ENCODE measurements at regions not wholly inside any gene's neighbourhood (a gene's known extent, or its start where the extent isn't known, plus 50 kb on each side); places are given as distances from the start of the nearest gene placed in this dataset.

DNA sequence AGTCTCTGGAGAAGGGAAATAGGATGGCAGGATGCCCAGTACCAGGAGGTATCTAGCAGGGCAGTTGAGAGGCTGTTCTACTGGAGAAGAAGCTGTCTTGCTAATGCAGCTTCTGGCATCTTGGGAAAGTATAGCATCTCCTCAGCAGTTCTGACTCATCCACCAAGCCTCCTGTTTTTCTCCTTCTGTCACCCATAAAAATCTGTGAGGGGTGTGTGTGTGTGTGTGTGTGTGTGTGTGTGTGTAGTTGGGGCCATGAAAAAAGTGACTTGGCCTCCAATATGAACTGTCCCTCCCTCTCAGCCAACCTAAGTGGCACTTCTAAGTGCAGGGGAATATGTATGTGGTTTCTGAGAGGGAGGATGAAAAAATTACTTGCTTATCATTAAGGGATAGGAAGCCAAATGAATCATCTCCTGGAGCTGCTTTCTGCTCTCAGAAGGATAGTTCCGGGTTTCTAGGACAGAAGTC, 83.9 kb downstream of the CBLN2 start:
- no peak for ATAC-seq
- H3K36me3 Mint-ChIP-seq, result peaks cover 37% of the 10 kb centered on the region

DNA sequence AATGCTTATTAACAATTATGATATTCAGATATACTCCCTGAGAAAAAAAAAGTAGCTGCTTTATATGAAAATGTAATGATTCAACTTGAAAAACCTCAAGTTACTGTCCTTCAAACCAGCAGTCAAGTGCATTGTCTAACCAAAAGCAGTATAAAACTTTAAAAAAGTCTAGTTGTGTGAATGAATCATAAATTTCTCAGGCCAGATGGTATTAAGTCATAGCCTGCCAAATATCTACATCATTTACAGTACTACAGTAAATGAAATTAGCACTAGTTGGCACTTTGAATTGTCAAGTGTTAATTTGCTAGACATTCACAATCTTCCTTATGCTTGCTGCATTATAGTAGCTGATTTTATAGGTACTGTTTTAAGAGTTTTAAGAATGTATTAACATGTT, 85.9 kb downstream of the CBLN2 start:
- CTCF ChIA-PET, result no interaction called here
- ATAC-seq, result no peak
- no peak for DNase-seq (ENCODE audit: low spot score)
- Mint-ChIP-seq H3K27ac (no peak overlapping the region), H3K4me3 (no peak overlapping the region), H3K4me1 (no peaks in the 10 kb centered on the region), H3K27me3 (ENCODE audit: low read depth) (peaks cover 69% of the 10 kb centered on the region), H3K9me3 (peaks cover 64% of the 10 kb centered on the region), H3K36me3 (peaks cover 39% of the 10 kb centered on the region)
- POLR2A ChIA-PET, result no interaction called here
- TF ChIP-seq, protein P1, sequence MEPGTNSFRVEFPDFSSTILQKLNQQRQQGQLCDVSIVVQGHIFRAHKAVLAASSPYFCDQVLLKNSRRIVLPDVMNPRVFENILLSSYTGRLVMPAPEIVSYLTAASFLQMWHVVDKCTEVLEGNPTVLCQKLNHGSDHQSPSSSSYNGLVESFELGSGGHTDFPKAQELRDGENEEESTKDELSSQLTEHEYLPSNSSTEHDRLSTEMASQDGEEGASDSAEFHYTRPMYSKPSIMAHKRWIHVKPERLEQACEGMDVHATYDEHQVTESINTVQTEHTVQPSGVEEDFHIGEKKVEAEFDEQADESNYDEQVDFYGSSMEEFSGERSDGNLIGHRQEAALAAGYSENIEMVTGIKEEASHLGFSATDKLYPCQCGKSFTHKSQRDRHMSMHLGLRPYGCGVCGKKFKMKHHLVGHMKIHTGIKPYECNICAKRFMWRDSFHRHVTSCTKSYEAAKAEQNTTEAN (CRISPR knock-in tag; IDR thresholded peaks at IDR 0.05), result no peak
- no peak for TF ChIP-seq GRHL2 (CRISPR knock-in tag; IDR thresholded peaks at IDR 0.05; ENCODE audit: insufficient replicate concordance, severe bottlenecking)
- no peak for TF ChIP-seq NR2C2 (CRISPR knock-in tag; IDR thresholded peaks at IDR 0.05)
- TF ChIP-seq FOXP1 (CRISPR knock-in tag; IDR thresholded peaks at IDR 0.05; ENCODE audit: borderline replicate concordance), result no peak
- no peak for TF ChIP-seq GABPB1 (CRISPR knock-in tag; IDR thresholded peaks at IDR 0.05)
- TF ChIP-seq ELF4 (CRISPR knock-in tag; IDR thresholded peaks at IDR 0.05; ENCODE audit: low read depth), result no peak

More for the DNA sequence above, 83.9 kb downstream of the CBLN2 start:
- peaks cover 63% of the 10 kb centered on the region for H3K27me3 Mint-ChIP-seq (ENCODE audit: low read depth)
- POLR2A ChIA-PET, result no interaction called here
- peaks cover 60% of the 10 kb centered on the region for H3K9me3 Mint-ChIP-seq
- H3K4me1 Mint-ChIP-seq, result no peaks in the 10 kb centered on the region
- TF ChIP-seq CBFB (CRISPR knock-in tag; IDR thresholded peaks at IDR 0.05; ENCODE audit: low read depth) (no peak), TEAD1 (CRISPR knock-in tag; IDR thresholded peaks at IDR 0.05) (no peak), NR1H2 (CRISPR knock-in tag; IDR thresholded peaks at IDR 0.05) (no peak), NFYB (CRISPR knock-in tag; conservative IDR thresholded peaks at IDR 0.05; ENCODE audit: low read depth) (no peak)
- TF ChIP-seq, protein P2, sequence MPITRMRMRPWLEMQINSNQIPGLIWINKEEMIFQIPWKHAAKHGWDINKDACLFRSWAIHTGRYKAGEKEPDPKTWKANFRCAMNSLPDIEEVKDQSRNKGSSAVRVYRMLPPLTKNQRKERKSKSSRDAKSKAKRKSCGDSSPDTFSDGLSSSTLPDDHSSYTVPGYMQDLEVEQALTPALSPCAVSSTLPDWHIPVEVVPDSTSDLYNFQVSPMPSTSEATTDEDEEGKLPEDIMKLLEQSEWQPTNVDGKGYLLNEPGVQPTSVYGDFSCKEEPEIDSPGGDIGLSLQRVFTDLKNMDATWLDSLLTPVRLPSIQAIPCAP (CRISPR knock-in tag; IDR thresholded peaks at IDR 0.05), result no peak
- TF ChIP-seq, protein P3, sequence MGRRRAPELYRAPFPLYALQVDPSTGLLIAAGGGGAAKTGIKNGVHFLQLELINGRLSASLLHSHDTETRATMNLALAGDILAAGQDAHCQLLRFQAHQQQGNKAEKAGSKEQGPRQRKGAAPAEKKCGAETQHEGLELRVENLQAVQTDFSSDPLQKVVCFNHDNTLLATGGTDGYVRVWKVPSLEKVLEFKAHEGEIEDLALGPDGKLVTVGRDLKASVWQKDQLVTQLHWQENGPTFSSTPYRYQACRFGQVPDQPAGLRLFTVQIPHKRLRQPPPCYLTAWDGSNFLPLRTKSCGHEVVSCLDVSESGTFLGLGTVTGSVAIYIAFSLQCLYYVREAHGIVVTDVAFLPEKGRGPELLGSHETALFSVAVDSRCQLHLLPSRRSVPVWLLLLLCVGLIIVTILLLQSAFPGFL (CRISPR knock-in tag; IDR thresholded peaks at IDR 0.05; ENCODE audit: borderline replicate concordance), result no peak
- TF ChIP-seq, protein P4, sequence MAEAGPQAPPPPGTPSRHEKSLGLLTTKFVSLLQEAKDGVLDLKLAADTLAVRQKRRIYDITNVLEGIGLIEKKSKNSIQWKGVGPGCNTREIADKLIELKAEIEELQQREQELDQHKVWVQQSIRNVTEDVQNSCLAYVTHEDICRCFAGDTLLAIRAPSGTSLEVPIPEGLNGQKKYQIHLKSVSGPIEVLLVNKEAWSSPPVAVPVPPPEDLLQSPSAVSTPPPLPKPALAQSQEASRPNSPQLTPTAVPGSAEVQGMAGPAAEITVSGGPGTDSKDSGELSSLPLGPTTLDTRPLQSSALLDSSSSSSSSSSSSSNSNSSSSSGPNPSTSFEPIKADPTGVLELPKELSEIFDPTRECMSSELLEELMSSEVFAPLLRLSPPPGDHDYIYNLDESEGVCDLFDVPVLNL (CRISPR knock-in tag; IDR thresholded peaks at IDR 0.05; ENCODE audit: borderline replicate concordance, low read depth), result no peak
- TF ChIP-seq, protein P5, sequence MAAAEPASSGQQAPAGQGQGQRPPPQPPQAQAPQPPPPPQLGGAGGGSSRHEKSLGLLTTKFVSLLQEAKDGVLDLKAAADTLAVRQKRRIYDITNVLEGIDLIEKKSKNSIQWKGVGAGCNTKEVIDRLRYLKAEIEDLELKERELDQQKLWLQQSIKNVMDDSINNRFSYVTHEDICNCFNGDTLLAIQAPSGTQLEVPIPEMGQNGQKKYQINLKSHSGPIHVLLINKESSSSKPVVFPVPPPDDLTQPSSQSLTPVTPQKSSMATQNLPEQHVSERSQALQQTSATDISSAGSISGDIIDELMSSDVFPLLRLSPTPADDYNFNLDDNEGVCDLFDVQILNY (CRISPR knock-in tag; IDR thresholded peaks at IDR 0.05), result no peak
- DNase-seq (ENCODE audit: low spot score), result no peak
- CTCF ChIA-PET, result no interaction called here
- H3K27ac Mint-ChIP-seq, result no peak overlapping the region
- H3K4me3 Mint-ChIP-seq, result no peak overlapping the region

DNA sequence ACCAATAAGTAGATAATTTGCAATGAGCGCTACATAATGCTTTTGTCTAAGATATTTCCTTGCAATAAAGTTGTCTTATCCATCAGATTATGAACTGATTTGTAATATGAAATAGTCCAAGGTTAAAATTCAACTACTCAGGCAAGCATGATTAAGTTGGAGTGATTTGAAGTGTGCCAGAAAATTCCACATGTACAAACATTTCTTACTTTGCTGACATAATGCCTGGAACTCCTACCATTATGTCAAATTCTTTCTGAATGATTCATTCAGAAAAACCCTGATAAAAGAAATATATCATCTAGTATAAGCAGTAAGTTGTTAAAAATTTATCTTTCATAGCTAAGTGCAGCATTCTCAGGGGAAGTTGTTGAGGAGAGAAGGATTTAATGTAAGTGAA, 87.3 kb downstream of the CBLN2 start:
- ATAC-seq (no peak), DNase-seq (ENCODE audit: low spot score) (no peak)
- peaks cover 84% of the 10 kb centered on the region for H3K27me3 Mint-ChIP-seq (ENCODE audit: low read depth)
- H3K36me3 Mint-ChIP-seq, result peaks cover 51% of the 10 kb centered on the region
- ChIA-PET POLR2A (no interaction called here), CTCF (no interaction called here)
- no peak overlapping the region for H3K27ac Mint-ChIP-seq
- peaks cover 72% of the 10 kb centered on the region for H3K9me3 Mint-ChIP-seq
- H3K4me1 Mint-ChIP-seq, result no peaks in the 10 kb centered on the region
- H3K4me3 Mint-ChIP-seq, result no peak overlapping the region
- TF ChIP-seq, protein P6, sequence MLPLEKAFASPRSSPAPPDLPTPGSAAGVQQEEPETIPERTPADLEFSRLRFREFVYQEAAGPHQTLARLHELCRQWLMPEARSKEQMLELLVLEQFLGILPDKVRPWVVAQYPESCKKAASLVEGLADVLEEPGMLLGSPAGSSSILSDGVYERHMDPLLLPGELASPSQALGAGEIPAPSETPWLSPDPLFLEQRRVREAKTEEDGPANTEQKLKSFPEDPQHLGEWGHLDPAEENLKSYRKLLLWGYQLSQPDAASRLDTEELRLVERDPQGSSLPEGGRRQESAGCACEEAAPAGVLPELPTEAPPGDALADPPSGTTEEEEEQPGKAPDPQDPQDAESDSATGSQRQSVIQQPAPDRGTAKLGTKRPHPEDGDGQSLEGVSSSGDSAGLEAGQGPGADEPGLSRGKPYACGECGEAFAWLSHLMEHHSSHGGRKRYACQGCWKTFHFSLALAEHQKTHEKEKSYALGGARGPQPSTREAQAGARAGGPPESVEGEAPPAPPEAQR (CRISPR knock-in tag; IDR thresholded peaks at IDR 0.05), result no peak
- TF ChIP-seq OVOL2 (CRISPR knock-in tag; IDR thresholded peaks at IDR 0.05; ENCODE audit: borderline replicate concordance), result no peak
- TF ChIP-seq KAT7 (CRISPR knock-in tag; IDR thresholded peaks at IDR 0.05; ENCODE audit: borderline replicate concordance), result no peak
- TF ChIP-seq ELF4 (CRISPR knock-in tag; IDR thresholded peaks at IDR 0.05; ENCODE audit: low read depth), result no peak
- no peak for TF ChIP-seq MXD4 (CRISPR knock-in tag; IDR thresholded peaks at IDR 0.05; ENCODE audit: borderline replicate concordance)
- TF ChIP-seq, protein P4 (CRISPR knock-in tag; IDR thresholded peaks at IDR 0.05; ENCODE audit: borderline replicate concordance, low read depth), result no peak
- TF ChIP-seq ZNF671 (CRISPR knock-in tag; IDR thresholded peaks at IDR 0.05), result no peak
- TF ChIP-seq, protein P2 (CRISPR knock-in tag; IDR thresholded peaks at IDR 0.05), result no peak
- TF ChIP-seq ATF1 (CRISPR knock-in tag; IDR thresholded peaks at IDR 0.05), result no peak
- no peak for TF ChIP-seq NR1H2 (CRISPR knock-in tag; IDR thresholded peaks at IDR 0.05)
- TF ChIP-seq PRRX2 (CRISPR knock-in tag; IDR thresholded peaks at IDR 0.05), result no peak
- no peak for TF ChIP-seq JUN (CRISPR knock-in tag; IDR thresholded peaks at IDR 0.05)
